Vagina (tissue), 2 donors: ENCODE measurements at regions not wholly inside any gene's neighbourhood (a gene's known extent, or its start where the extent isn't known, plus 50 kb on each side); places are given as distances from the start of the nearest gene placed in this dataset.
A peak's percentile ranks its signal among the peaks of the same experiment; 100 is the strongest.

Experiments used
- DNase-seq, 2 donors: peaks; one replicate each; pipeline ENCODE4 v3.0.0-alpha.2; 2017; ENCODE audit errors: extremely low spot score in 2 of 2
- H3K27ac ChIP-seq: fragments of 200-600 bp; sonication (generic); one replicate; pipeline ENCODE4 v1.5.1; 2019
- H3K27me3 ChIP-seq: fragments of 200-600 bp; sonication (generic); one replicate; pipeline ENCODE4 v1.5.1; 2019
- H3K36me3 ChIP-seq, 2 donors: fragments of 200-600 bp; sonication (generic); one replicate each; pipeline ENCODE4 v1.5.1; 2017 to 2019
- H3K4me1 ChIP-seq: fragments of 200-600 bp; sonication (generic); one replicate; pipeline ENCODE4 v1.5.1; 2019
- H3K4me3 ChIP-seq, 2 donors: fragments of 200-600 bp; sonication (generic); 1 replicate in 1 of 2; 2 replicates in 1 of 2; pipeline ENCODE4 v1.5.1; 2016 to 2019
- H3K9me3 ChIP-seq: fragments of 200-600 bp; sonication (generic); one replicate; pipeline ENCODE4 v1.5.1; 2019
- POLR2A ChIP-seq, 2 donors: fragments of 450-650 bp; IDR thresholded peaks; one replicate each; pipeline ENCODE4 v1.6.1; 2017; ENCODE audit warnings: antibody characterized with exemption in 2 of 2, mild to moderate bottlenecking in 2 of 2, moderate library complexity in 2 of 2
- POLR2AphosphoS5 ChIP-seq, 2 donors: sonication (generic); formaldehyde crosslinking; IDR thresholded peaks; one replicate each; pipeline ENCODE4 v1.9.0; 2017; ENCODE audit warnings: antibody characterized with exemption in 2 of 2, mild to moderate bottlenecking in 2 of 2, low read depth in 1 of 2; ENCODE audit not compliant: insufficient read depth in 1 of 2
- intact Hi-C: fragments of 100-400 bp; cut with DNase I; formaldehyde crosslinking; loops from one replicate; pipeline ENCODE4 v1.15.1; 2023
- TF ChIP-seq, protein P1 (sequence below), 3 experiments: fragments of 450-650 bp in 2 of 3; fragments of 200-600 bp in 1 of 3; sonication (generic) in 1 of 3; IDR thresholded peaks; one replicate each; pipeline ENCODE4 v1.5.1; 2017 to 2019; ENCODE audit warnings: antibody characterized with exemption in 3 of 3, mild to moderate bottlenecking in 2 of 3, moderate library complexity in 2 of 3

DNA sequence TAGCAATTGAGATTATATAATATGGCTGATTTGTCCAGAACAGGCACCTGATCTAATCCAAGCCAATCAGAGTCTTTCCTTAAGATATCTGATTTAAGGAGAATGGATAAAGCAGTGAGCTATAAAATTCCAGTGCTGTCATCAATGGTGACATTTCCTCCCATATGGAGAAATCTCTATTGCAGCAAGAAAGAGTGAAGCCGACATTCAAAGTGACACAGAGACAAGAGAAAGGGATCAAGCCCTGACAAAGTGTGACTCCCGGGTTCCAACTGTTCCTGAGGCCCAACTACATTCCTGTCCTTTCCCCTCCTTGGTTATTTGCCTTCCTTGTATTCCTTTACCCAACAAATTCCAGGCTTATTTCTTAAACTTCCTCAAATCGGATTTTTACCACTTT lies 430.0 kb upstream of the SOX5 start:
- intact Hi-C loops, result no loop called here
- H3K27ac ChIP-seq, result no peak overlapping the region
- TF ChIP-seq POLR2A (IDR thresholded peaks at IDR 0.05) (no peak), POLR2AphosphoS5 (IDR thresholded peaks at IDR 0.05; ENCODE audit: insufficient read depth in 1 of 2, low read depth in 1 of 2) (no peak)
- TF ChIP-seq, protein P1, sequence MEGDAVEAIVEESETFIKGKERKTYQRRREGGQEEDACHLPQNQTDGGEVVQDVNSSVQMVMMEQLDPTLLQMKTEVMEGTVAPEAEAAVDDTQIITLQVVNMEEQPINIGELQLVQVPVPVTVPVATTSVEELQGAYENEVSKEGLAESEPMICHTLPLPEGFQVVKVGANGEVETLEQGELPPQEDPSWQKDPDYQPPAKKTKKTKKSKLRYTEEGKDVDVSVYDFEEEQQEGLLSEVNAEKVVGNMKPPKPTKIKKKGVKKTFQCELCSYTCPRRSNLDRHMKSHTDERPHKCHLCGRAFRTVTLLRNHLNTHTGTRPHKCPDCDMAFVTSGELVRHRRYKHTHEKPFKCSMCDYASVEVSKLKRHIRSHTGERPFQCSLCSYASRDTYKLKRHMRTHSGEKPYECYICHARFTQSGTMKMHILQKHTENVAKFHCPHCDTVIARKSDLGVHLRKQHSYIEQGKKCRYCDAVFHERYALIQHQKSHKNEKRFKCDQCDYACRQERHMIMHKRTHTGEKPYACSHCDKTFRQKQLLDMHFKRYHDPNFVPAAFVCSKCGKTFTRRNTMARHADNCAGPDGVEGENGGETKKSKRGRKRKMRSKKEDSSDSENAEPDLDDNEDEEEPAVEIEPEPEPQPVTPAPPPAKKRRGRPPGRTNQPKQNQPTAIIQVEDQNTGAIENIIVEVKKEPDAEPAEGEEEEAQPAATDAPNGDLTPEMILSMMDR (IDR thresholded peaks at IDR 0.05), result no peak

DNA sequence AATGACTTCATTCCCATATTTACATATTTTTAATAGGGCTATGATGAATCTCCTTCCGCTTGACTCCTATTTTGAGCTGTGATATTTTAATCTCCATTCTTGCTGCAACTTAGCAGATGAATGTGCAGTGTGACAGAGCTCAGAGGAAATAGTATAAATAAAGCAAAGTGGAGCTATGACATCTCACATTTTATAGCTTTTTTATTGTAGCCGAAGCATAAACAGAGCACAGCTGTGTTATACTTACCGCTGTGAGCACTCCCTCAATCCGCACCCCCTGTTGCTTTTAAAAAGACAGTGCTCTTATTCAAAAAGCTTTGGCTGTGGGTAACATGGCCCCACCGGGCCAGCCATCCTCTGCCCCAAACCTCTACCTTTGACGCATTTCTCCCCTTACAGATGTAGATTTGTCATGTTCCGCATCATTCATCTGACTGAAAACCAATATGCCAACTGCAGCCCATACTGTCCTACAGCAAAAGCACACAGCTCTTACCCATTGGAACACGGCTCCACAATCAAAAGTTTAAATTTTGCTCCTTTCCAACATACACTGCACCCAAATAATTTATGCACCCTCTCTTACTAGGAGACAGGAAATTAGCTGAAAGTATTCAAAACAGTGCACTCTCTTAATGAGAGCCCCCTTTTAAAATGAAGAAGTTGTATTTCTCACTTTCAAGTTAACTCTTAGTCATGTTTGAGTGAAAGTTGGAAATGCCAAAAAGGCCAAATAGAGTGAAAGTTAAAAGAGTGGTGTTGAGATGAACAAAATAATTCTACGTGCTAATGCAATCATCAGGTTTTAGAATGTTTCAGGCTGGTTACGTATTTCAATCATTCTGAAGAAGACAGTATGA lies 429.3 kb upstream of the SOX5 start:
- intact Hi-C loops, result no loop called here
- H3K4me1 ChIP-seq, result peaks cover 34% of the 10 kb centered on the region

More for the DNA sequence above, 430.0 kb upstream of the SOX5 start:
- Histone ChIP-seq H3K9me3 (no peaks in the 10 kb centered on the region), H3K4me1 (peaks cover 34% of the 10 kb centered on the region), H3K27me3 (no peaks in the 10 kb centered on the region), H3K4me3 (no peak overlapping the region), H3K36me3 (no peaks in the 10 kb centered on the region)
- no peak for DNase-seq

DNA sequence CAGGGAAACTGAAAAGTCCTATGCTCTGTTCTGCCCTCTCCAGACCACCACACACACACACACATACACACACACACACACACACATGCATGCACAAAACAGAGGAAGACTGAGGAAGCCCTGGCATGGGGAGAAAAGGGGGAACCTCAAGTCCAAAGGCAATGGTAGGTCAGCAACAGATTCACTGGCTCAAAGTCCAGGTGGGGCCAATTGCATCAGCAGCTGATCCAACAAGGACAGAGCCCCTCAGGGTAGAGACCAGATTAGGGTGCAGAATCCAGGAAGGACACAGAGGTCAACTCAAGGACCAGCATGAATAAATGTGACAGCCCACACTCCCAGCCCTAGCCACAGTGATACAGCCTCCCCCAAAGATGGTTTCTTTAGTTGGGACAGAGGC lies 425.0 kb upstream of the SOX5 start:
- no peaks in the 10 kb centered on the region for H3K36me3 ChIP-seq
- no peak overlapping the region for H3K27ac ChIP-seq
- H3K27me3 ChIP-seq, result no peaks in the 10 kb centered on the region
- H3K4me3 ChIP-seq, result no peak overlapping the region
- intact Hi-C loops, result no loop called here
- TF ChIP-seq, protein P1 (IDR thresholded peaks at IDR 0.05), result no peak
- TF ChIP-seq POLR2AphosphoS5 (IDR thresholded peaks at IDR 0.05; ENCODE audit: insufficient read depth in 1 of 2, low read depth in 1 of 2) (no peak), POLR2A (IDR thresholded peaks at IDR 0.05) (no peak)
- no peak for DNase-seq
- H3K9me3 ChIP-seq, result no peaks in the 10 kb centered on the region
- H3K4me1 ChIP-seq, result peaks cover 19% of the 10 kb centered on the region

More for the DNA sequence above, 429.3 kb upstream of the SOX5 start:
- Histone ChIP-seq H3K9me3 (no peaks in the 10 kb centered on the region), H3K27me3 (no peaks in the 10 kb centered on the region), H3K4me3 (no peak overlapping the region), H3K36me3 (no peaks in the 10 kb centered on the region), H3K27ac (no peak overlapping the region)
- no peak for DNase-seq
- peak in 1 of 2 donors; percentile 49 for TF ChIP-seq POLR2AphosphoS5 (IDR thresholded peaks at IDR 0.05; ENCODE audit: insufficient read depth in 1 of 2, low read depth in 1 of 2)
- TF ChIP-seq, protein P1 (IDR thresholded peaks at IDR 0.05), result no peak

DNA sequence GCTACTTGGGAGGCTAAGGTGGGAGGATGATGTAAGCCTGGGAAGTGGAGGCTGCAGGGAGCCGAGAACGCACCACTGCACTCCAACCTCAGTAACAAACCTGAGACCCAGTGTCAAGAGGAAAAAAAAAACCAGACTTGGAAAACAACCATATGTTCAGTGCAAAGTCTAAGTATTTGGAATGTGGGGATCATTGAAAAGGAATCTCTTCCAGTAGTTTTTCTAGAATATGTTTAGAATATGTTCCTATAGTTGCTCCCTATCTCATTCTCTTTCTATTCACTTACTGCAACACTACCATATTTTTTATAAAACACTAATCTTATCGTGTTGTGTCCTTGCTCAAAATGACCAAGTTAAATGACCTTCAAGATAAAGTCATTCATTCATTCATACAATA lies 423.5 kb upstream of the SOX5 start:
- no peaks in the 10 kb centered on the region for H3K27me3 ChIP-seq
- intact Hi-C loops, result no loop called here
- DNase-seq, result no peak
- no peak overlapping the region for H3K4me3 ChIP-seq
- H3K4me1 ChIP-seq, result peaks cover 5% of the 10 kb centered on the region
- H3K9me3 ChIP-seq, result no peaks in the 10 kb centered on the region
- H3K27ac ChIP-seq, result no peak overlapping the region
- H3K36me3 ChIP-seq, result no peaks in the 10 kb centered on the region
- TF ChIP-seq POLR2AphosphoS5 (IDR thresholded peaks at IDR 0.05; ENCODE audit: insufficient read depth in 1 of 2, low read depth in 1 of 2) (no peak), POLR2A (IDR thresholded peaks at IDR 0.05) (no peak)
- TF ChIP-seq, protein P1 (IDR thresholded peaks at IDR 0.05), result no peak

DNA sequence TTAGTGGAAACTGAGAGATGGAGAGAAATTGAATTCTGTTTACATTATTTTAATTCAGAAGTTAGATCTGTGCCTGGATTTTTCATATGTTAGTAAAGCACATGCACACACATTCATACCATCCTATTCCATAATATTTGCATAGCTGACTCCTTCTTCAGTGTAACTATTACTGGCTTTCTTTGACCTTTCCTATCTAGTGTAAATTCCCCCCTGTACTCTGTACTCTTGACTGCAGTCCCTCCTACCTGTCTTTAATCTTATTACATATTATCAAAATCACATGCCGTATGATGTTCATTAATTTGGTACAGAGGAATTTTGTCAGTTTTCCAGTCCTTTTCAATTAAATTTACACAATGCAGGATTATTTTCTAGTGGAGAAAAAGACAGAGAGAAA lies 417.0 kb upstream of the SOX5 start:
- no peaks in the 10 kb centered on the region for H3K27me3 ChIP-seq
- TF ChIP-seq, protein P1 (IDR thresholded peaks at IDR 0.05), result no peak
- TF ChIP-seq POLR2AphosphoS5 (IDR thresholded peaks at IDR 0.05; ENCODE audit: insufficient read depth in 1 of 2, low read depth in 1 of 2), result no peak
- DNase-seq, result no peak
- intact Hi-C loops, result no loop called here
- H3K27ac ChIP-seq, result no peak overlapping the region
- H3K36me3 ChIP-seq, result no peaks in the 10 kb centered on the region
- no peak overlapping the region for H3K4me3 ChIP-seq
- H3K4me1 ChIP-seq, result no peaks in the 10 kb centered on the region
- H3K9me3 ChIP-seq, result no peaks in the 10 kb centered on the region
